ENCODE measurements at regions not wholly inside any gene's neighbourhood (a gene's known extent, or its start where the extent isn't known, plus 50 kb on each side); places are given as distances from the start of the nearest gene placed in this dataset.

- no peak for TF ChIP-seq CTCF (IDR thresholded peaks at IDR 0.05)
- TF ChIP-seq POLR2A (IDR thresholded peaks at IDR 0.05): no peak
Observed at GRCh38 chr14:82003426-82003825, 469.8 kb upstream of the SEL1L start.
